HG03469 (cell line): ENCODE measurements at regions not wholly inside any gene's neighbourhood (a gene's known extent, or its start where the extent isn't known, plus 50 kb on each side); places are given as distances from the start of the nearest gene placed in this dataset.
"Not testable (repeated sequence)": the region's sequence is repeated elsewhere in the genome, so short reads cannot be mapped to it uniquely, and the experiment has no call there.

Source experiments
- ATAC-seq: cut with Tn5 transposase; IDR thresholded peaks from one replicate; pipeline ENCODE4 v1.9.1; 2021; ENCODE audit warnings: mild to moderate bottlenecking, moderate library complexity, moderate number of reproducible peaks; ENCODE audit not compliant: unreplicated experiment

DNA sequence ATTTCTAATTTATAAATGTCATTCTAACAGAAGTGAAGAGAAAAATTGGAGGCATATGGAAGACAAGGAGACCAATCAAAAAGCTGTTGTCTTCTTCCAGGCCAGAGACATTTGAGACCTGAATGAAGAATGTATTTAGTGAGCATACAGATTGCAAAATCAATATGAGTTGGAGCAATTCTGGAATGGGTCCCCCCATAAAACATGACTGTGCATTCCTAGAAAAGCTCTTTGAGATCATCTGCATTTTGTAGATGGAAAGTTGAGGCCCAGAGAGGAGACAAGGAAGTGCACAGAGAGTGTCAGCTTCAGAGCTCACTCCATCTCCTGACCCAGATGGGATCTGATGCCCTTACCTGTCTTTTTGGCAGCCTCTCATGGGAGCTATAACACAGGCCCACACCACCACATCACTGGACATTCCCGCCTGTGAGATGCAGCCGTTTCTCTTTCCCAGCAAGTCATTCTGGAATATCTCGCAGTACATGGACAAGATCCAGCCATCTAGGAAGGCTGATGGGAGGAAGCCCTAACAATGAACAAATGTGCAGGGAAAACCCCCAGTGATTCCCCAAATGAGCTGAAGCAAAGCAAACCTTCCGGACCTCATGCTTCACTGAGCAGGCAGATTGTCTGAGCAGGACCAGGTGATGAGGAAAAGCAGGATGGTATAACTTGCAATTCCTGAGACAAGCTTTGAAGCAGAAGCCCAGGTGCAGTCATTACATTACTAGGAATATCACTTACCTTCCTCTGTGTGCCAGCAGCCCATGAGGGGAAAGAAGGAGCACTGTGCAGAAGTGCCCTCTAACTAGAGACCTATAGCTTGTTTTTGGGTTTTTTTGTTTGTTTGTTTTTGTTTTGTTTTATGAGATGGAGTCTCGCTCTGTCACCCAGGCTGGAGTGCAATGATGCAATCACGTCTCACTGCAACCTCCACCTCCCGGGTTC is 445.6 kb downstream of the PLPP3 start:
- no peak for ATAC-seq

GRCh38 chr1:56132520-56132919 is 446.8 kb downstream of the PLPP3 start:
- ATAC-seq, result no peak

- ATAC-seq, result no peak
Observed at GRCh38 chr1:56129837-56130236, 449.5 kb downstream of the PLPP3 start.

DNA sequence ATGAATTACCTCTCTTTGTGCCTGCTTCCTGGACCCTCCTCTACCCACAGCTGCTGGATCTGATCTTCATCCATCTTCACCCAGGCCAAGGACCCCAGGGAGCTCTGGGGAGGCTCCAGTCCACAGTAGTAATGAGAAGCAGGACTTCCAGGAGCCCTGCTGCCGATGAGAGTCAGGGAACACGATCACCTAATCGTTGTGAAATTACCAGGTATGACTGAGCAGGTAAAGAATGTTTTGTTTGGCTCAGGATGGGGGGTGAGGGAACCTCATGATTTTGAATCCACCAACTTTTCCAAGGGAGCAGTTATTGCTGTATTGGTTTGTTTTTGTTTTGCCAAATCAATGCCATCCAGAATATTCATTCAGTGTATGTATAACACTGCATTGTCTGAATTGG is 454.0 kb downstream of the PLPP3 start:
- no peak for ATAC-seq

GRCh38 chr1:56123826-56124225 is 455.5 kb downstream of the PLPP3 start:
- ATAC-seq, result no peak

DNA sequence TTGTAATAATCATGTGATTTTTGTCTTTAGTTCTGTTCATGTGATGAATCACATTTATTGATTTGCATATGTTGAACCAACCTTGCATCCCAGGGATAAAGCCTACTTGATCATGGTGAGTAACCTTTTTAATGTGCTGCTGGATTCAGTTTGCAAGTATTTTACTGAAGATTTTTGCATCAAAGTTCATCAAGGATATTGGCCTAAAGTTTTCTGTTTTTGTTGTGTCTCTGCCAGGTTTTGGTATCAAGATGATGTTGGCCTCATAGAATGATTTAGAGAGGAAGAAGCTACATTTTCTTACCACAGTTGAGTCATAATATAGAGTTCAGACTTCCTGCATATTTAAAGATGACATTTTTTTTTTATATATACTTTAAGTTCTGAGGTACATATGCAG is 455.9 kb downstream of the PLPP3 start:
- ATAC-seq, result no peak

- ATAC-seq, result no peak
Observed at GRCh38 chr1:56120021-56120420, 459.3 kb downstream of the PLPP3 start.

- ATAC-seq, result not testable (repeated sequence)
Observed at GRCh38 chr1:56118676-56119075, 460.7 kb downstream of the PLPP3 start.

GRCh38 chr1:56115701-56116100 is 463.7 kb downstream of the PLPP3 start:
- ATAC-seq, result no peak

DNA sequence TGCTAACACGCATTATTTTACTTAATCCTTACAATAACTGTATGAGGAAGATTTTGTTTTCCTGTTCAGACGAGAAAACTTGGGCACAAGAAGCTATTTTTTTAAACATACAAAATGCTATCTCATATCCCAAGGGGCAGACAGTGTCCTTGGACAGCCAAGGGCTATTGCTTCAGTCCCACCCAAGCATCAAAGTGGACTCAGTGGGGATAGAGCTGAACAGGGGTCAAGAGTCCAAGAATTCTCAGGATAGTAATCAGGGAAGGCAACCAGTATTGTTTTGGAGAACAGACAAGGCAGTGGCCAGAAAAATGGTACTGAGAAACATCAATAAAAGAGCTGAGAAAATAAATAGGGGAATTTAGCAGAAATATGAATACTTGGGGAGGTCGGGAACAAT is 465.7 kb downstream of the PLPP3 start:
- ATAC-seq, result no peak

- no peak for ATAC-seq
Observed at GRCh38 chr1:56107275-56107638, 472.1 kb downstream of the PLPP3 start.

DNA sequence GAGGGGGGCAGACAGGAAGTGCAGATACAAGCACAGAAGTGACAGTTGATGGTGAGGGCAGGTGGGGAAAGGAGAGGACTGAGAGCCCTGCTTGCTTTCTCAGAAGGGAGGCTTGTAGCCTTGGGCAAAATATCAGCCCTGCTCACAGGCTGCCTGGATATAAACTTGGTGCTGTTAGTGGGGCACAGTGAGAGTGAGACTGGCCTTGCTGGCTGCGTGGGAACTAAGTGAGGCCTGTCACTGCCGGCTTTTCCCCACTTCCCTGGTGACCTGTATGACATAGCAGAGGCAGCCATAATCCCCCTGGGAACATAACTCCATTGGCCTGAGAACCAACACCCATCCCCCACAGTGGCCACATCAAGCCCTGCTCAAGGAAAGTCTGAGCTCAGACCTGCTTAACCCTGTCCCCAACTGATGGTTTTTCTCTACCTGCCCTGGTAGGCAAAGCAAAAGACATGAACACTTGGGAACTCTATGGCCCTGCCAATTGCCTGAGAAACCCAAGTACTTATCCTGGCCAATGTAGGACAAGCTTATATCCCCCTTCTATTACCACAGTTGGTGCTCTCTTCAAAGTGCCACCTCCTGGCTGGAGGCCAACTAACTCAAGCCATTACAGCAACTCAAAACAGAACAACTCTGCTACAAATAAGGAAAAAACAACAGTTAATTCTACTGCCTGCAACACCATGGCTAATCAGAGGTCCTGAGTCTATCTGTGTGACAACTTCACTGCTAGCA is 472.7 kb downstream of the PLPP3 start:
- ATAC-seq, result no peak

- no peak for ATAC-seq
Observed at GRCh38 chr1:56105397-56105796, 474.0 kb downstream of the PLPP3 start.

DNA sequence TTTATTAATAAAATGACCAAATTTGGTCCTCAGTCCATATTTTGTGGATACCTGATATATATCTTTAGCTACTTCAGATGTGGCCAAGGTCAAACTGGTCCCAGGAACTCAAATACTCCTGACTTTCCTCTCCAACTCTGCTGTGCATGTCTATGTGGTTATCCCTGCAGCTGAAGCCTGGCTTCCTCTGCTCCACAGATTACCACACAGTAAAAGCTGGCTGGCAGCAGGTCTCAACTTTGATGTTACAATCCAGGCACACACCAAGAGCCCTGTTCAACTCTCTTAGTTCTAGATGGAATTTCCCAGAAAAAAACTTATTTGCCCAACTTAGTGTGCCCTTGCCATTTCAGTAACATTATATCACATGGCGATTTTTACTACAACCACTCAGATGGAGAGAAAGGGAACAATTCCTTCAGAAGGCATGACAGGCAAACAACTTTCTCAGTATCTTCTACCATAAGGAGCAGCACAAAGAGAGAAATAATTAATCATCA is 479.5 kb downstream of the PLPP3 start:
- no peak for ATAC-seq

DNA sequence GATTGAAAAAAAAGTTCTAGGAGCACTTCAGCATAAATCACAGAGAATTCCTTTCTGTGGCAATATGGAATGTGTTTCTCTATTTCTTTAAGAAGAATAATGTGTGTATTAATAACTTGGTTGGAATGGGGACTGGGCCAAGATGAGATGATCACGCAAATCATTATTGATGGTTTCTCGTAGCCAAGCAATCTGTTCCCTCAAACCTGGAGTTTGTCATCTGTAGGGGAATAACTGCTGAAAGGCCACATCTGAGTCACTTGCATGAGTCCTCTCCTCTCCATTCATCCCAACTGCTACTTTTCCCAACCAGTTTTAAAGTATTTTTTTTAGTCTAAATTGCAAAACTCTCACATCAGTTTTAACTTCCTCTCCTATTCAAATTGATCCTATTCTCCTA is 480.4 kb downstream of the PLPP3 start:
- no peak for ATAC-seq

DNA sequence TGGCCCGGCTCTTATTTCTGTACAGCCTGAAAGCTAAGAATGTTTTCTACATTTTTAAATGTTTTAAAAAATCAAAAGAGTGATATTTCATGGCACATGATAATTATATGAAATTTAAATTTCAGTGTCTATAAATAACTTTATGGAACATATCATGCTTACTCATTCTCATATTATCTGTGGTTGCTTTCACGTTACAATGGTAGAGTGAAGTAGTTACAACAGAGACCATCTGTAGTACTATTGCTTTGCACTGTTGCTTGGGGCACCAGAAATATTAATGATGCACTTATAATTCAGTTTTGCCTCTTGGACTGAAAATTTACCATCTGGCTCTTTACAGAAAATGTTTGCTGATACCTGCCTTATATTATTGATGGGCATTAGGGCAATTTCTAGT is 481.6 kb downstream of the PLPP3 start:
- ATAC-seq, result no peak

DNA sequence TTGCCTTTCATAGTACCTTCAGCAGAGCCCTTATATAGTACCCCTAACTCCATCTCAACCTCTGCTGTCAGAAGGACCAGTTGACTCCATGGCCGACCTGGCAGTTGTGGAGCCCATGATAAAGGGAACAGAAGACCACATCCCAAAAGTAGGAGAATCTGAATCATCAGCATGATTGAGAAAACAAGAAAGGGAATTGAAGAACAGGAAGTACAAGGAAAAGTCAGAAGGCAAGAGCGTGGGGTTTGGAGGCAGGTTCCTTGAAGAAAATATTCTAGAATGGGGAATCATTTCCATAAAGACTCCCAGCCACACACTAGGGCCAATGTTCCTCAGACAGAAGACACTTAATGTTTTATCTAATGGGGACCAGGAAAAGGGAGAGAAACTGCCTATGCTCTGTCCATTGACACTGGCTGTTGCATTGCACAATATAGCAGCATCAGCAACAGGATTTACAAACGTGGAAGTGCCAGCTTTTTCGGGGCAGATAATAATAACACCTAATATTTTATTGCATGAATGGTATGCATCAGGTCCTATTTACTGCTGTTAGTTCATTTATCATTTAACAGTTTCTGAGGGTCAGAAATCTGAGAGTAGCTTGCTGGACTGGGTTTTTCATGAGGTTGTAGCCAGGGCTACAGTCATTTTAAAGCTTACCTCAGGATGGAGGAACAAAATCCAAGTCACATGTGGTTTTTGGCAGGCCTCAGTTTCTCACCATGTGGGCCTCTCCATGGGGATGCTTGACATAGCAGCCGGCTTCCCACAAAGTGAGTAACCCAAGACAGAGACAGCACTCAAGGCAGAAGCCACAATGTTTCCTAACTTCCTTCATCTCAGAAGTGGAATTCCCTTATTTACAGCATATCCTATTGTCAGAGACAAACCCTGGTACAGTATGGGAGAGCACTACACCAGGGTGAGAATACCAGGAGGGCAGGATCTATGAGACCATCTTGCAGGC is 483.4 kb downstream of the PLPP3 start:
- ATAC-seq, result no peak

- no peak for ATAC-seq
Observed at GRCh38 chr1:56094168-56094567, 485.2 kb downstream of the PLPP3 start.

GRCh38 chr1:56092684-56093570 is 486.4 kb downstream of the PLPP3 start:
- no peak for ATAC-seq

DNA sequence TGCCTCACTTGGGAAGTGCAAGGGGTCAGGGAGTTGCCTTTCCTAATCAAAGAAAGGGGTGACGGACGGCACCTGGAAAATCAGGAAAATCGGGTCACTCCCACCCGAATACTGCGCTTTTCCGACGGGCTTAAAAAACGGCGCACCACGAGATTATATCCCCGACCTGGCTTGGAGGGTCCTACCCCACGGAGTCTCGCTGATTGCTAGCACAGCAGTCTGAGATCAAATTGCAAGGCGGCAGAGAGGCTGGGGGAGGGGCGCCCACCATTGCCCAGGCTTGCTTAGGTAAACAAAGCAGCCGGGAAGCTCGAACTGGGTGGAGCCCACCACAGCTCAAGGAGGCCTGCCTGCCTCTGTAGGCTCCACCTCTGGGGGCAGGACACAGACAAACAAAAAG is 489.5 kb downstream of the PLPP3 start:
- ATAC-seq, result not testable (repeated sequence)
